ENCODE measurements at regions not wholly inside any gene's neighbourhood (a gene's known extent, or its start where the extent isn't known, plus 50 kb on each side); places are given as distances from the start of the nearest gene placed in this dataset.

GRCh38 chr18:55857956-55858355, 270.0 kb upstream of the TCF4 start:
- no peaks in the 10 kb centered on the region for H3K9me3 ChIP-seq
- no peaks in the 10 kb centered on the region for H3K27me3 ChIP-seq
- TF ChIP-seq POLR2A (IDR thresholded peaks at IDR 0.05) (no peak), CTCF (IDR thresholded peaks at IDR 0.05) (no peak)
- WGBS, 2 donors: 83 to 88% methylated on average over 7 of the region's 7 CpGs
- H3K36me3 ChIP-seq: no peaks in the 10 kb centered on the region
- DNase-seq: no peak
- intact Hi-C loops (cut with DNase I): no loop called here
- H3K4me1 ChIP-seq: no peaks in the 10 kb centered on the region
- no peak overlapping the region for H3K4me3 ChIP-seq (replicated peaks in 1 of 3)
- no peak overlapping the region for H3K27ac ChIP-seq

- H3K36me3 ChIP-seq: no peaks in the 10 kb centered on the region
- WGBS, 2 donors: 94 to 95% methylated on average over 2 of the region's 2 CpGs
- H3K4me3 ChIP-seq (replicated peaks in 1 of 3): no peak overlapping the region
- no peak for DNase-seq
- H3K4me1 ChIP-seq: no peaks in the 10 kb centered on the region
- H3K27ac ChIP-seq: no peak overlapping the region
- no peaks in the 10 kb centered on the region for H3K9me3 ChIP-seq
- no peaks in the 10 kb centered on the region for H3K27me3 ChIP-seq
- intact Hi-C loops (cut with DNase I): no loop called here
- TF ChIP-seq CTCF (IDR thresholded peaks at IDR 0.05) (no peak), POLR2A (IDR thresholded peaks at IDR 0.05) (no peak)
These were observed 269.4 kb upstream of the TCF4 start for GRCh38 chr18:55857409-55857808.

DNA sequence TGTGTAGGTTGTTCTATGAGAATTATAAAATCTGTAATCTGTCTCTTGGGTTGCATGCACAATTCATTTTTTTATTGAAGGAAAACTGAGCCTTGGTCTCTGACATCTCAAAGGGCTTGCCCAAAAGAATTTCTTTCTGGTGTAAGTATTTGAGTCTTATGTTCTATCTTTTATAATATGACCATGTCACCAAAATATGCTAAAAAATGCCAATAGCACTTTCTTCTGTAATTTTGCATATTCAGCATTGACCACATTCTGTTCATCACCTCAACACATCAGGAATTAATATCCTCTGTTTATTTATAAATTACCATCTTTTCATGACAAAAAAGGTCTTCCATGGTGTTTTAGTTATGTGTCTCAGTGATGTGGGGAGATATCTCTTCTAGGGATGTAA, 268.7 kb upstream of the TCF4 start:
- Histone ChIP-seq H3K9me3 (no peaks in the 10 kb centered on the region), H3K36me3 (no peaks in the 10 kb centered on the region), H3K27me3 (no peaks in the 10 kb centered on the region), H3K4me3 (replicated peaks in 1 of 3) (no peak overlapping the region), H3K4me1 (no peaks in the 10 kb centered on the region), H3K27ac (no peak overlapping the region)
- intact Hi-C loops (cut with DNase I): no loop called here
- DNase-seq: no peak
- TF ChIP-seq POLR2A (IDR thresholded peaks at IDR 0.05) (no peak), CTCF (IDR thresholded peaks at IDR 0.05) (no peak)

DNA sequence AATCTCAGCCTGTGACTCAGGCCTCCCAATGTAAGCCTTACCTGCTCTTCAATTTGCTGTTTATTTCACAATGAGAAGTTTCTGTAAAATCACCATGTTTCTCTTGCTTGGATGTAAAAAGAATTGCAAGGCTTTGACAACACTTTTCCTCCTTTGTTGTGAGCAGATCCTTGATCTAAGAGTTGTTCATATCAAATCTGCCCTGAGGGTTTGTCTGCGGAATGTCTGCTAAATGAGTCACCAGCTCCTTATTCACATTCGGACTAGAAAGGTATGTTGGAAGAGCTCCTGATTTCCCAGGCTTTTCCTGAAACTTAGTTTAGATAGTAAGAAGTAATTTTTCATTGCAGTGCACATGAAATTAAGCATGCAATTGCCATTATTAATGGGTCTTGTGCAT, 268.2 kb upstream of the TCF4 start:
- no peak for DNase-seq
- WGBS, 2 donors: 79 to 89% methylated on average over 2 of the region's 2 CpGs

DNA sequence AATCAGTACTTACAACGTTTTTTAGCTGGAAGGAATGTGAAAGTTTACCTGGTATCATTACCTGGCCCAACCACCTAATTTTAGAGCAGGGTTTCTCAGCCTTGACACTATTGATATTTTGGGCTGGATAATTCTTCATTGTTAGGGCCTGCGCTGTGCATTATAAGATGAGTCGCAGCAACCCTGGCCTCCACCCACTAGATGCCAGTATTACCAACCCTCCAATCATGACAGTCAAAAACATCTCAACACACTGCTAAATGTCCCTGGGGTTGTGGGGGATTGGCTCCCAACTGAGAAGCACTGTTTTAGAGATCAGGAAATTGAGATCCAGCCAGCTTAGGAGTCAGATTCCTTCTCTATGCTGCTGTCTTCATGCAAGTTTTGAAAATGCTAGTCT, 265.3 kb upstream of the TCF4 start:
- no peaks in the 10 kb centered on the region for H3K36me3 ChIP-seq
- WGBS, 2 donors: 87 to 91% methylated on average over 3 of the region's 3 CpGs
- no peaks in the 10 kb centered on the region for H3K9me3 ChIP-seq
- no peak overlapping the region for H3K27ac ChIP-seq
- no peaks in the 10 kb centered on the region for H3K27me3 ChIP-seq
- no peak overlapping the region for H3K4me3 ChIP-seq (replicated peaks in 1 of 3)
- TF ChIP-seq CTCF (IDR thresholded peaks at IDR 0.05) (no peak), POLR2A (IDR thresholded peaks at IDR 0.05) (no peak)
- H3K4me1 ChIP-seq: no peaks in the 10 kb centered on the region
- no peak for DNase-seq
- intact Hi-C loops (cut with DNase I): no loop called here

More for the DNA sequence above, 268.2 kb upstream of the TCF4 start:
- TF ChIP-seq POLR2A (IDR thresholded peaks at IDR 0.05): no peak
- TF ChIP-seq CTCF (IDR thresholded peaks at IDR 0.05): no peak
- no peak overlapping the region for H3K4me3 ChIP-seq (replicated peaks in 1 of 3)
- H3K27ac ChIP-seq: no peak overlapping the region
- no peaks in the 10 kb centered on the region for H3K27me3 ChIP-seq
- H3K9me3 ChIP-seq: no peaks in the 10 kb centered on the region
- intact Hi-C loops (cut with DNase I): no loop called here
- H3K36me3 ChIP-seq: no peaks in the 10 kb centered on the region
- H3K4me1 ChIP-seq: no peaks in the 10 kb centered on the region
